ENCODE measurements at regions not wholly inside any gene's neighbourhood (a gene's known extent, or its start where the extent isn't known, plus 50 kb on each side); places are given as distances from the start of the nearest gene placed in this dataset.

- Histone ChIP-seq H3K4me2 (ENCODE audit: insufficient read depth, low read length) (no peak overlapping the region), H3K4me1 (ENCODE audit: insufficient read depth, low read length) (no peaks in the 10 kb centered on the region), H3K27ac (ENCODE audit: low read length) (no peak overlapping the region), H3K79me2 (ENCODE audit: insufficient read depth, low read length) (no peaks in the 10 kb centered on the region), H2AFZ (ENCODE audit: low read depth, low read length) (no peak overlapping the region), H4K20me1 (ENCODE audit: insufficient read depth, low read length) (no peaks in the 10 kb centered on the region), H3K9me3 (ENCODE audit: insufficient read depth, low read length, severe bottlenecking) (no peaks in the 10 kb centered on the region), H3K27me3 (ENCODE audit: insufficient read depth, low read length, poor library complexity) (no peaks in the 10 kb centered on the region), H3K36me3 (ENCODE audit: insufficient read depth, low read length) (no peaks in the 10 kb centered on the region), H3K9ac (ENCODE audit: low read depth, low read length) (no peak overlapping the region), H3K4me3 (ENCODE audit: low read depth in 1 of 2, low read length in 2 of 2) (no peak overlapping the region)
- ATAC-seq (ENCODE audit: insufficient read depth, low read depth) (no peak), DNase-seq (no peak)
- TF ChIP-seq EZH2 (IDR thresholded peaks at IDR 0.05; ENCODE audit: borderline replicate concordance, low read depth, low read length, severe bottlenecking): no peak
- TF ChIP-seq CTCF (IDR thresholded peaks at IDR 0.05; ENCODE audit: borderline replicate concordance, extremely low read depth, low read length, poor library complexity, severe bottlenecking): no peak
These were observed 184.4 kb upstream of the ROBO2 start for GRCh38 chr3:76855451-76855850.

DNA sequence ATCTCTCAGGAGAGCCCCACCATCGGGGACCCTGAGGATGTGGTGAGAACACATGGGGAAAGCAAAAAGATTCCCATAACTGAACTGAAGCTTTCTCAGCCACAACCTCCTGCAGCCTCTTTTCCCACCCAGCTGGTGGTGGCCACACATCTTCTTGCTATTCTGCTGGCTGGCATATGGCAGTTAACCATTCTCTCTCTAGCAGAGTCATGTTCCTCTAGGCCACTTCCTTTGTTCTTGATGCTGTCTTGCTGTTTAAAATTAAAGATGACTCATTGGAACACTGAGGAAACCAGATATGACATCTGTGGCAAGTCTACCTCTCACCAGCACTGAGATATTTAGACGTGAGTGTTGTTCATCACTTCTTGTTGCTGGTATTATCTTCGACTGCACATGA, 180.3 kb upstream of the ROBO2 start:
- Histone ChIP-seq H4K20me1 (ENCODE audit: insufficient read depth, low read length) (no peaks in the 10 kb centered on the region), H3K4me2 (ENCODE audit: insufficient read depth, low read length) (no peak overlapping the region), H3K79me2 (ENCODE audit: insufficient read depth, low read length) (no peaks in the 10 kb centered on the region), H3K4me3 (ENCODE audit: low read depth in 1 of 2, low read length in 2 of 2) (no peak overlapping the region), H3K27me3 (ENCODE audit: insufficient read depth, low read length, poor library complexity) (no peaks in the 10 kb centered on the region), H3K9me3 (ENCODE audit: insufficient read depth, low read length, severe bottlenecking) (no peaks in the 10 kb centered on the region), H3K9ac (ENCODE audit: low read depth, low read length) (no peak overlapping the region), H3K36me3 (ENCODE audit: insufficient read depth, low read length) (no peaks in the 10 kb centered on the region), H3K27ac (ENCODE audit: low read length) (no peak overlapping the region), H2AFZ (ENCODE audit: low read depth, low read length) (no peak overlapping the region), H3K4me1 (ENCODE audit: insufficient read depth, low read length) (no peaks in the 10 kb centered on the region)
- DNase-seq: peak; percentile 69
- TF ChIP-seq CTCF (IDR thresholded peaks at IDR 0.05; ENCODE audit: borderline replicate concordance, extremely low read depth, low read length, poor library complexity, severe bottlenecking) (no peak), EZH2 (IDR thresholded peaks at IDR 0.05; ENCODE audit: borderline replicate concordance, low read depth, low read length, severe bottlenecking) (no peak)
- peak; percentile 93 for ATAC-seq (ENCODE audit: insufficient read depth, low read depth)

- Histone ChIP-seq H3K27ac (ENCODE audit: low read length) (no peak overlapping the region), H3K9me3 (ENCODE audit: insufficient read depth, low read length, severe bottlenecking) (no peaks in the 10 kb centered on the region), H4K20me1 (ENCODE audit: insufficient read depth, low read length) (no peaks in the 10 kb centered on the region), H2AFZ (ENCODE audit: low read depth, low read length) (no peak overlapping the region), H3K79me2 (ENCODE audit: insufficient read depth, low read length) (no peaks in the 10 kb centered on the region), H3K4me2 (ENCODE audit: insufficient read depth, low read length) (no peak overlapping the region), H3K9ac (ENCODE audit: low read depth, low read length) (no peak overlapping the region), H3K4me3 (ENCODE audit: low read depth in 1 of 2, low read length in 2 of 2) (no peak overlapping the region), H3K36me3 (ENCODE audit: insufficient read depth, low read length) (no peaks in the 10 kb centered on the region), H3K27me3 (ENCODE audit: insufficient read depth, low read length, poor library complexity) (no peaks in the 10 kb centered on the region), H3K4me1 (ENCODE audit: insufficient read depth, low read length) (no peaks in the 10 kb centered on the region)
- ATAC-seq (ENCODE audit: insufficient read depth, low read depth): no peak
- no peak for TF ChIP-seq EZH2 (IDR thresholded peaks at IDR 0.05; ENCODE audit: borderline replicate concordance, low read depth, low read length, severe bottlenecking)
- TF ChIP-seq CTCF (IDR thresholded peaks at IDR 0.05; ENCODE audit: borderline replicate concordance, extremely low read depth, low read length, poor library complexity, severe bottlenecking): no peak
- no peak for DNase-seq
These were observed 175.5 kb upstream of the ROBO2 start for GRCh38 chr3:76864355-76864754.

All from DND-41 (cell line).